ENCODE measurements at regions not wholly inside any gene's neighbourhood (a gene's known extent, or its start where the extent isn't known, plus 50 kb on each side); places are given as distances from the start of the nearest gene placed in this dataset.
"Not testable (repeated sequence)": the region's sequence is repeated elsewhere in the genome, so short reads cannot be mapped to it uniquely, and the experiment has no call there.

DNA sequence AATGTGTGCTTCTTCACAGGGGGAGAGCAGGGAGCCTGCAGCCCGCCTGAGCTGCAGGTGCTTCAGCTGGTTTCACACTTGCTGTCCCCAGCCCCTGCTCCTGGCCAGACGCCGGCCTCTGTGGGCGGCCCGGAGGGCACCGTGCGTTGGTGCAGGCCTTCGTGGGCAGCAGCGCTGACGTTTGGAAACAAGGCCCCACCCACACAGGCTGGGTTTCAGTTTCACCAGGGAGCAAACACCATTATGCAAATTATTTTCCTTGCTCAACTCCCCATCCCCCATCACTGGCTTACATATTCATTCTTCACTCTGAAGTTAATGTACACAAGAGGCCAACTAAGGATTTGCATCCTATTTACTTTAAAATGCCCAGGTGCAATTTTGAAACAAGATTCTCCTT, 343.2 kb downstream of the BCL2L11 start:
- H3K36me3 ChIP-seq; H3K4me1 ChIP-seq; H3K9me3 ChIP-seq; H3K4me3 ChIP-seq; DNase-seq (ENCODE audit: low spot score in 2 of 2); H3K27me3 ChIP-seq; intact Hi-C loops (cut with DNase I): not testable (repeated sequence)
- peak overlapping the region in 1 of 2 donors; percentile 34 for H3K27ac ChIP-seq

GRCh38 chr2:111464367-111464766, 343.7 kb downstream of the BCL2L11 start:
- H3K4me3 ChIP-seq = peak overlapping the region in 1 of 2 donors; percentile 32
- H3K9me3 ChIP-seq; H3K27ac ChIP-seq; H3K36me3 ChIP-seq; H3K27me3 ChIP-seq; DNase-seq (ENCODE audit: low spot score in 2 of 2); H3K4me1 ChIP-seq; intact Hi-C loops (cut with DNase I): not testable (repeated sequence)

GRCh38 chr2:111465521-111465920, 344.8 kb downstream of the BCL2L11 start:
- H3K27me3 ChIP-seq; H3K27ac ChIP-seq; H3K9me3 ChIP-seq; H3K36me3 ChIP-seq; H3K4me1 ChIP-seq; H3K4me3 ChIP-seq; intact Hi-C loops (cut with DNase I); DNase-seq (ENCODE audit: low spot score in 2 of 2): not testable (repeated sequence)

DNA sequence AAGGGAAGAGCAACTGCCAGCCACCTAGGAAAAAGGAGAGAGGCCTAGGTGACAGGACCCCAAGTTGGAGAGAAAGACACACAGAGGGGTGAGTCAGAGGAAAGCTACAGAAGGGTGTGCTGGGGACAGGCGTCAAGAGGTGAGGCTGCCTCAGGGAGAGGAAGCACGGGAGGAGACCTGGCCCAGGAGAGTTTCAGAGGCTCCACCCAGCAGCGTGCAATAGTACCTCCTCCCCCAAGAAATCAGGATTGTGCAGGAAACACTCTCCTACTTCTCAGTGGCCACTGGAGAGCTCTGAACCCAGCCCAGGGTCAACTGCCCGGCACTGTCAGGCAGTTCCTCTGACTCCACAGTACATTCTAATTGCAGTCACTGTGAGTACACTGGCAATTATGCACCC, 346.0 kb downstream of the BCL2L11 start:
- H3K36me3 ChIP-seq; H3K27me3 ChIP-seq; H3K27ac ChIP-seq; H3K4me3 ChIP-seq; intact Hi-C loops (cut with DNase I); H3K9me3 ChIP-seq; DNase-seq (ENCODE audit: low spot score in 2 of 2); H3K4me1 ChIP-seq: not testable (repeated sequence)

DNA sequence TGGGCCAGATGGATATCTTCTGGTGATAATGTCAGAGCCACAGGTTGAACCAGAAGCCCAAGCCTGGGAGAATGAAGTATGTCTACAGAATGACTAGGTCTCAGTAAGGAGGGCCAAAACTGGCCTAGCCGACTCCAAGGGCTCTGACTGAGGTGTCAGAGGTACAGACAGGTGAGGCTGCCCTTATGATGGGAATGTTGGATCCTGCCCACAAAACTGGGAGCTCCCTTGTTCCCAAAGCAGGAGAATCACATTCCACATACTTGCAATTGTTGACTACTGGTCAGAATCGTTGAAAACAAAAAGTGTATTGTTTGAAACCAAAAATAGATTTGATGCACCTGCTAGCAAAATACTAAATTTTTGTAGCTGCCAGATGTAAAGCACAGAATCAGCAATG, 350.2 kb downstream of the BCL2L11 start:
- H3K36me3 ChIP-seq; intact Hi-C loops (cut with DNase I); H3K27ac ChIP-seq; H3K27me3 ChIP-seq; DNase-seq (ENCODE audit: low spot score in 2 of 2); H3K4me1 ChIP-seq; H3K4me3 ChIP-seq; H3K9me3 ChIP-seq: not testable (repeated sequence)

DNA sequence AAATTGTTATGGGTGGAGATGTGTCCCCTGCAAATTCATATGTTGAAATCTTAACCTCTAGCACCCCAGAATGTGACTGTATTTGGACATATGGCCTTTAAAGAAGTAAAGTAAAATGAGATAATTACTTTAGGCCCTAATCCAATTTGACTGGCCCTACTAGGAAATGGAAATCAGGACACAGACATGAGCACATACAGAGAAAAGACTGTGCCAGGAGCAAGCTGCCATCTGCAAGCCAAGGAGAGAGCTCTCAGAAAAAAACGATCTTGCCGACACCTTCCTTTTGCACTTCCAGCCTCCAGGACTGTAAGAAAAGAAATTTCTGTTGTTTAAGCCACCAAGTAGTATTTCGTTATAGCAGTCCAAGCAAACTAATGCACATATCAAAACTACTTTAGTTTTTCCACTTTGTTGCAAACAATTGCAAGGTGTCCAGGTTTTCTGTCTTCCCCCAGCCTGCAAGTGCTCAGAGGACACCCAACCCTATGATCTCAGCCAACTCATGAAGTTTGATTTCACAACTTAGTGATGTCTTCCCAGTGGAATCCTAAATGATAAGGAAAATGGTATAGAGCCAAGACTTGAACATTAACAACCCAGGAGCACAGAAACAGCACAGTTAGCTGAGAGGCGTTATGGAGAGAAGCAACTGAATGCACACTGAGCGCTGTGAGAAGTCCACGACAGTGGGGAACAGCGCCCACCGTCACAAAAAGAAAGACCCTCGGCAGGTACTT, 351.2 kb downstream of the BCL2L11 start:
- intact Hi-C loops (cut with DNase I); H3K4me1 ChIP-seq; DNase-seq (ENCODE audit: low spot score in 2 of 2); H3K27me3 ChIP-seq; H3K9me3 ChIP-seq; H3K36me3 ChIP-seq; H3K4me3 ChIP-seq; H3K27ac ChIP-seq: not testable (repeated sequence)

GRCh38 chr2:111472844-111473403, 352.2 kb downstream of the BCL2L11 start:
- H3K4me1 ChIP-seq; H3K27me3 ChIP-seq; H3K36me3 ChIP-seq; H3K27ac ChIP-seq; H3K4me3 ChIP-seq; DNase-seq (ENCODE audit: low spot score in 2 of 2); H3K9me3 ChIP-seq; intact Hi-C loops (cut with DNase I): not testable (repeated sequence)

GRCh38 chr2:111473522-111473921, 352.8 kb downstream of the BCL2L11 start:
- H3K27ac ChIP-seq; H3K4me3 ChIP-seq; H3K36me3 ChIP-seq; H3K9me3 ChIP-seq; DNase-seq (ENCODE audit: low spot score in 2 of 2); H3K27me3 ChIP-seq; H3K4me1 ChIP-seq; intact Hi-C loops (cut with DNase I): not testable (repeated sequence)

GRCh38 chr2:111474198-111474705, 353.5 kb downstream of the BCL2L11 start:
- intact Hi-C loops (cut with DNase I); H3K4me3 ChIP-seq; H3K27ac ChIP-seq; DNase-seq (ENCODE audit: low spot score in 2 of 2); H3K9me3 ChIP-seq; H3K36me3 ChIP-seq; H3K4me1 ChIP-seq; H3K27me3 ChIP-seq: not testable (repeated sequence)

DNA sequence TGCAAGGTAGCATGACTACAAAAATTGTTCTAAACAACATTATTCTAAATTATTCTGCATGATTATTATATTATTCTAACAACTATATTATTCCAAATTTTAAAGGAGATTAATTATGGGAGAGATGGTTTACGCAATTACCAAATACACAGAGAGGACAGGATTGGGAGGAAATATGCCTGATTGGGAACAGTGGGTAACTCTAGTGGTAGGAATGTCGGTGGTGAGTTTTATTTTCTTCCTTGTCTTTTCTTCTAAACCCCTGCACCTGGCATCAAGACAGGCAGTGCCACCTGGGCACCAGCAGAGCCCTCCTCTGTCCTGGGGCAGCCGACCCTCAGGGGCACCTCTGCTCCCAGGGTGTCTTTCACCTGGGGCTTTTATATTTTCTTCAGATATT, 357.6 kb downstream of the BCL2L11 start:
- DNase-seq (ENCODE audit: low spot score in 2 of 2); H3K27ac ChIP-seq; H3K9me3 ChIP-seq; intact Hi-C loops (cut with DNase I); H3K27me3 ChIP-seq; H3K36me3 ChIP-seq; H3K4me3 ChIP-seq; H3K4me1 ChIP-seq: not testable (repeated sequence)

GRCh38 chr2:111478871-111479318, 358.2 kb downstream of the BCL2L11 start:
- intact Hi-C loops (cut with DNase I); H3K4me1 ChIP-seq; H3K4me3 ChIP-seq; H3K27me3 ChIP-seq; H3K9me3 ChIP-seq; DNase-seq (ENCODE audit: low spot score in 2 of 2); H3K36me3 ChIP-seq; H3K27ac ChIP-seq: not testable (repeated sequence)

- H3K27me3 ChIP-seq; H3K36me3 ChIP-seq; intact Hi-C loops (cut with DNase I); H3K9me3 ChIP-seq; DNase-seq (ENCODE audit: low spot score in 2 of 2); H3K4me3 ChIP-seq; H3K4me1 ChIP-seq: not testable (repeated sequence)
- peak overlapping the region in 1 of 2 donors; percentile 53 for H3K27ac ChIP-seq
Observed at GRCh38 chr2:111480016-111480625, 359.4 kb downstream of the BCL2L11 start.

- DNase-seq (ENCODE audit: low spot score in 2 of 2); intact Hi-C loops (cut with DNase I); H3K9me3 ChIP-seq; H3K27me3 ChIP-seq; H3K4me1 ChIP-seq; H3K4me3 ChIP-seq; H3K36me3 ChIP-seq: not testable (repeated sequence)
- H3K27ac ChIP-seq = peak overlapping the region; percentile 19 to 53
Observed at GRCh38 chr2:111480633-111481032, 359.9 kb downstream of the BCL2L11 start.

- H3K27ac ChIP-seq; H3K27me3 ChIP-seq; H3K4me1 ChIP-seq; intact Hi-C loops (cut with DNase I); H3K9me3 ChIP-seq; H3K36me3 ChIP-seq; H3K4me3 ChIP-seq; DNase-seq (ENCODE audit: low spot score in 2 of 2): not testable (repeated sequence)
Observed at GRCh38 chr2:111481219-111481618, 360.5 kb downstream of the BCL2L11 start.

Measured in ascending aorta (tissue), 2 donors.